Fibroblast of lung (primary cell): ENCODE measurements at regions not wholly inside any gene's neighbourhood (a gene's known extent, or its start where the extent isn't known, plus 50 kb on each side); places are given as distances from the start of the nearest gene placed in this dataset.

Experiments used
- CTCF ChIP-seq, 2 donors: IDR thresholded peaks in 1 of 2; conservative IDR thresholded peaks in 1 of 2; 1 replicate in 1 of 2; 2 replicates in 1 of 2; pipeline ENCODE4 v1.5.1; 2011 to 2012; ENCODE audit warnings: low read length in 2 of 2, control low read depth in 1 of 2, inconsistent platforms in 1 of 2, low read depth in 1 of 2, mild to moderate bottlenecking in 1 of 2
- EZH2 ChIP-seq: IDR thresholded peaks from 2 replicates; pipeline ENCODE4 v1.5.1; 2012; ENCODE audit warnings: low read length, control low read depth, mild to moderate bottlenecking; ENCODE audit errors: missing control alignments

- peak; percentile 29 to 68 for TF ChIP-seq CTCF (conservative IDR thresholded peaks at IDR 0.05 in 1 of 2, IDR thresholded peaks at IDR 0.05 in 1 of 2; ENCODE audit: low read depth in 1 of 2, low read length in 2 of 2)
- TF ChIP-seq EZH2: no peak
These were observed 75.8 kb upstream of the SOX5 start for GRCh38 chr12:24025153-24025798.
